Small intestine (tissue), 7 donors: ENCODE measurements at regions not wholly inside any gene's neighbourhood (a gene's known extent, or its start where the extent isn't known, plus 50 kb on each side); places are given as distances from the start of the nearest gene placed in this dataset.

Experiments used
- DNase-seq, 2 donors: peaks; one replicate each; pipeline versions ENCODE4 v3.0.0 to v3.0.0-alpha.2; 2013
- FAIRE-seq: peaks from 2 replicates; lab custom pipeline; 2012; peaks lifted over from hg19 to GRCh38; lab: Jason Lieb, UNC
- H3K27ac ChIP-seq, 3 donors: one replicate each; pipeline ENCODE4 v1.5.1; 2013; ENCODE audit warnings: low read length in 2 of 3, mild to moderate bottlenecking in 2 of 3, control low read depth in 1 of 3, inconsistent platforms in 1 of 3, low read depth in 1 of 3, moderate library complexity in 1 of 3
- H3K27me3 ChIP-seq, 3 donors: one replicate each; pipeline ENCODE4 v1.6.1; 2013; ENCODE audit warnings: low read length in 3 of 3, inconsistent platforms in 1 of 3; ENCODE audit not compliant: control insufficient read depth in 3 of 3, insufficient read depth in 3 of 3
- H3K36me3 ChIP-seq, 3 donors: one replicate each; pipeline ENCODE4 v1.6.1; 2013; ENCODE audit warnings: low read length in 3 of 3, inconsistent platforms in 1 of 3, low read depth in 1 of 3, mild to moderate bottlenecking in 1 of 3, moderate library complexity in 1 of 3; ENCODE audit not compliant: control insufficient read depth in 3 of 3, insufficient read depth in 2 of 3
- H3K4me1 ChIP-seq, 3 donors: one replicate each; pipeline ENCODE4 v1.6.1; 2013; ENCODE audit warnings: low read length in 2 of 3, inconsistent platforms in 1 of 3, low read depth in 1 of 3, mild to moderate bottlenecking in 1 of 3, moderate library complexity in 1 of 3; ENCODE audit not compliant: control insufficient read depth in 3 of 3, insufficient read depth in 2 of 3
- H3K4me3 ChIP-seq, 3 donors: one replicate each; pipeline ENCODE4 v1.5.1; 2013; ENCODE audit warnings: low read length in 3 of 3, control low read depth in 1 of 3, inconsistent platforms in 1 of 3, low read depth in 1 of 3, mild to moderate bottlenecking in 1 of 3, moderate library complexity in 1 of 3
- H3K9me3 ChIP-seq, 2 donors: one replicate each; pipeline ENCODE4 v1.6.1; 2013; ENCODE audit warnings: low read depth in 1 of 2, low read length in 1 of 2; ENCODE audit not compliant: control insufficient read depth in 2 of 2, insufficient read depth in 1 of 2
- WGBS, 3 donors: extraction: QIAGEN DNeasy Blood & Tissue Kit; methylation state at CpG; one replicate each; pipeline ENCODE4 v1.1.7; 2013; 5-methylcytosine and 5-hydroxymethylcytosine counted together
- donor health status: healthy with polysubstance abuse.
- donor health status: control.
- donor health status: control.
- donor health status: Bipolar disorder and iron deficiency.
- donor health status: healthy.

- DNase-seq (no peak), FAIRE-seq (no peak)
- H3K36me3 ChIP-seq, result no peaks in the 10 kb centered on the region
- no peak overlapping the region for H3K27ac ChIP-seq
- 69 to 80% (median 79%) methylated on average over 22 to 23 of the region's 23 CpGs for WGBS, 3 donors
- H3K4me3 ChIP-seq, result no peak overlapping the region
- H3K27me3 ChIP-seq, result peaks cover 0 to 2% (median 0%) of the 10 kb centered on the region in 3 donors
- peaks cover 0 to 9% of the 10 kb centered on the region in 2 donors for H3K9me3 ChIP-seq
- peaks cover 0 to 10% (median 0%) of the 10 kb centered on the region in 3 donors for H3K4me1 ChIP-seq
Measured at GRCh38 chr14:104355101-104356019, 217.0 kb downstream of the KIF26A start.

- Histone ChIP-seq H3K27ac (no peak overlapping the region), H3K36me3 (no peaks in the 10 kb centered on the region), H3K9me3 (peaks cover 0 to 9% of the 10 kb centered on the region in 2 donors), H3K4me3 (no peak overlapping the region), H3K4me1 (peaks cover 0 to 18% (median 0%) of the 10 kb centered on the region in 3 donors), H3K27me3 (peaks cover 0 to 2% (median 0%) of the 10 kb centered on the region in 3 donors)
- no peak for DNase-seq
- 65 to 79% (median 74%) methylated on average over 16 of the region's 16 CpGs for WGBS, 3 donors
- FAIRE-seq, result no peak
Measured at GRCh38 chr14:104356020-104356737, 217.8 kb downstream of the KIF26A start.

GRCh38 chr14:104356738-104357688 is 218.6 kb downstream of the KIF26A start:
- Histone ChIP-seq H3K27ac (no peak overlapping the region), H3K9me3 (peaks cover 0 to 9% of the 10 kb centered on the region in 2 donors), H3K4me3 (no peak overlapping the region), H3K36me3 (no peaks in the 10 kb centered on the region), H3K27me3 (peaks cover 0 to 2% (median 0%) of the 10 kb centered on the region in 3 donors), H3K4me1 (peaks cover 0 to 26% (median 0%) of the 10 kb centered on the region in 3 donors)
- no peak for DNase-seq
- FAIRE-seq, result no peak
- WGBS, 3 donors, result 87 to 90% (median 90%) methylated on average over 30 of the region's 30 CpGs

GRCh38 chr14:104357689-104358527 is 219.5 kb downstream of the KIF26A start:
- 83 to 90% (median 86%) methylated on average over 33 of the region's 33 CpGs for WGBS, 3 donors
- peaks cover 0 to under 1% of the 10 kb centered on the region in 2 donors for H3K9me3 ChIP-seq
- H3K4me1 ChIP-seq, result peaks cover 0 to 35% (median 0%) of the 10 kb centered on the region in 3 donors
- H3K4me3 ChIP-seq, result no peak overlapping the region
- no peak for FAIRE-seq
- no peak overlapping the region for H3K27ac ChIP-seq
- H3K36me3 ChIP-seq, result no peaks in the 10 kb centered on the region
- H3K27me3 ChIP-seq, result peaks cover 0 to 2% (median 0%) of the 10 kb centered on the region in 3 donors
- no peak for DNase-seq

DNA sequence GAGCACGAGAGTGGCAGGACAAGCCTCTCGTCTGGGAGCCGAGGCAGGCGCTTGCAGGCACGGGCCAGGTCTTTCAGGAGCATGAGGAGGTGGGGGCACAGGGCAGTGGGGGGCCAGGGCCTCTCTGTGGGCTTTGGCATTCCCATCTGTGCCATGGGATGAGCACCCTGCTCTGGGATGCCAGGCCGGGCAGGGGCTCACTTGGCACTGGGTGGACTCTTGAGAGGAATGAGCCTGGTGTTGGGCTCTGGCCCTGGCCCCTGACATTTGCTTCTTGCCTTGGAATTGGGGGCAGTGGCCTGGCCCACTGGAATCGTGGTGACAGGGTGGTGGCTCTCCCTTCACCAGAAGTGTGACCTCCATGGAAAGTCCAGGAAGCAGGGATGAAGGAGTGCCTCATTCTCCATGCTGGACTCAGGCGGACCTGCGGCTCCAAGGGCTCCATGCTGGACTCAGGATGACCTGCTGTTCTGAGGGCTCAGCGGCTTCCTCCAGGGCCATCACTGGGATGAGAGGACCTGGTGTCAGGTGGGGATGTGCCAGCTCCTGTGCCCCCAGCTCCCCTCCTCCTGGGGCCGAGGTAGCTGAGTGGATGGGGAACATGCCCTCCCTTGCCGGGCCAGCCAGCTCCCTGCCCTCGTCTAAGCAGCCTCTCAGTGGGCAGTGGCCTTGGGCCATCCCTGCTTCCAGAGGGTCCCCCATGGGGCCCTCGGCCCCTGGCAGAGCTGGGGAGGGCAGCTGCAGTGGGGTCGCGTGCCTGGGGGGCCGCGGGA is 220.3 kb downstream of the KIF26A start:
- no peak overlapping the region for H3K4me3 ChIP-seq
- no peaks in the 10 kb centered on the region for H3K36me3 ChIP-seq
- FAIRE-seq (no peak), DNase-seq (no peak)
- 77 to 85% (median 83%) methylated on average over 15 to 18 of the region's 18 CpGs for WGBS, 3 donors
- no peak overlapping the region for H3K27ac ChIP-seq
- no peaks in the 10 kb centered on the region for H3K27me3 ChIP-seq
- no peaks in the 10 kb centered on the region for H3K9me3 ChIP-seq
- H3K4me1 ChIP-seq, result peaks cover 0 to 43% (median 0%) of the 10 kb centered on the region in 3 donors

DNA sequence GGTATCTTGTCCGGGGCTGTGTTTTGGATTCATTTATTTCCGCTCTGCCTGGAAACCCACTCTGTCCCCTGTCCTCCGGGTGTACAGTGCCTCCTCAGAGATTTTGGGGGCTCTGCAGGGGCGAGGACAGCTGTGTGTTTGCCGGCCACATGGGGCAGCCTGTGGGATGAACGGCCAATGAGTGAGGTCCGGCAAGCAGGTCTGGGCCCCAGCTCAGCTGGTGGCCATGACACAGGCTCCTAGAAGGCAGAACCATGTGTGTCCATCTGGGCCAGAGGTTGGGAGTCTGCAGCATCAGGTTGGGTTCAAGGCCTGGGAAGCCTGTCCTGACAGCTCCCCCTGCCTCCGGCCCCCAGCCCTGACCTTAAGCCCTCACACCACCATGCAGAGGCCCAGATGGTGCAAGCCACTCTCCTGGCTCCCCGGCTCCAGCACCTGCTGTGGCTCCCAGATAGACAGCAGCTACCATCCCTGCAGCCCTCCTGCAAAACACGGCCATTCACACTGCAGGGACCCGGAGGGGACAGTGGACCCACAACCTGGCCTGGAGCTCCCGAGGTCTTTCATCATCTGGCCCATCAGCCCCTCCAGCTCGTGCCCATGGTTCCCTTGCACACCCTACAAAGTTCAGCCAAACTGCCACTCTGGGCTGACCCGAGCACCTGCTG is 220.1 kb upstream of the C14orf180 start:
- Histone ChIP-seq H3K9me3 (no peaks in the 10 kb centered on the region), H3K4me3 (no peak overlapping the region), H3K36me3 (no peaks in the 10 kb centered on the region), H3K27me3 (no peaks in the 10 kb centered on the region), H3K27ac (no peak overlapping the region), H3K4me1 (peaks cover 0 to 50% (median 0%) of the 10 kb centered on the region in 3 donors)
- no peak for DNase-seq
- 76 to 82% (median 77%) methylated on average over 14 of the region's 14 CpGs for WGBS, 3 donors
- FAIRE-seq, result no peak
